ENCODE measurements at regions not wholly inside any gene's neighbourhood (a gene's known extent, or its start where the extent isn't known, plus 50 kb on each side); places are given as distances from the start of the nearest gene placed in this dataset.
"Not testable (repeated sequence)": the region's sequence is repeated elsewhere in the genome, so short reads cannot be mapped to it uniquely, and the experiment has no call there.

GRCh38 chr20:56755201-56755600 lies 126.1 kb downstream of the TFAP2C start:
- Histone ChIP-seq H3K79me1 (ENCODE audit: low read length) (peaks cover 6% of the 10 kb centered on the region), H3K9me3 (ENCODE audit: insufficient read depth, low read depth, low read length) (peaks cover 2% of the 10 kb centered on the region), H3K4me2 (ENCODE audit: low read length) (no peak overlapping the region), H2BK120ac (ENCODE audit: insufficient read depth, low read length, poor library complexity) (no peak overlapping the region), H2BK5ac (ENCODE audit: low read depth, low read length, poor library complexity) (no peak overlapping the region), H3K18ac (ENCODE audit: low read length) (no peak overlapping the region), H3K9ac (ENCODE audit: low read length) (no peak overlapping the region), H4K8ac (ENCODE audit: low read depth, low read length) (no peak overlapping the region), H3K4ac (ENCODE audit: low read depth, low read length) (no peak overlapping the region), H3K14ac (ENCODE audit: low read length) (no peak overlapping the region), H3K23ac (ENCODE audit: low read length) (no peak overlapping the region), H4K91ac (ENCODE audit: low read depth, low read length) (no peak overlapping the region), H3K4me1 (ENCODE audit: control insufficient read depth in 1 of 2, insufficient read depth in 2 of 2, low read length in 2 of 2) (no peaks in the 10 kb centered on the region), H2AFZ (ENCODE audit: insufficient read depth, low read length, poor library complexity) (no peak overlapping the region), H3K79me2 (ENCODE audit: control insufficient read depth, insufficient read depth, low read length, poor library complexity) (no peaks in the 10 kb centered on the region), H4K12ac (ENCODE audit: low read depth, low read length) (no peak overlapping the region), H2AK5ac (ENCODE audit: low read length) (no peak overlapping the region), H2BK12ac (ENCODE audit: low read length) (no peak overlapping the region), H3K36me3 (ENCODE audit: control insufficient read depth in 1 of 2, insufficient read depth in 2 of 2, low read length in 2 of 2) (no peaks in the 10 kb centered on the region), H3K27ac (ENCODE audit: low read depth, low read length) (no peak overlapping the region), H3K27me3 (ENCODE audit: insufficient read depth, low read length) (no peaks in the 10 kb centered on the region), H3K4me3 (ENCODE audit: low read depth, low read length) (no peak overlapping the region)
- no CpG with 5 or more reads among the region's 3 CpGs for WGBS (ENCODE audit: extremely low coverage, insufficient coverage, insufficient read length)
- DNase-seq: peak; percentile 22 to 55

GRCh38 chr20:56756658-56757057 lies 127.6 kb downstream of the TFAP2C start:
- not testable (repeated sequence) for H3K4me2 ChIP-seq (ENCODE audit: low read length); H3K18ac ChIP-seq (ENCODE audit: low read length); H4K8ac ChIP-seq (ENCODE audit: low read depth, low read length); H3K4me1 ChIP-seq (ENCODE audit: control insufficient read depth in 1 of 2, insufficient read depth in 2 of 2, low read length in 2 of 2); H3K79me2 ChIP-seq (ENCODE audit: control insufficient read depth, insufficient read depth, low read length, poor library complexity); H3K9me3 ChIP-seq (ENCODE audit: insufficient read depth, low read depth, low read length); H4K91ac ChIP-seq (ENCODE audit: low read depth, low read length); H2BK12ac ChIP-seq (ENCODE audit: low read length); H3K79me1 ChIP-seq (ENCODE audit: low read length); H2BK120ac ChIP-seq (ENCODE audit: insufficient read depth, low read length, poor library complexity); H3K36me3 ChIP-seq (ENCODE audit: control insufficient read depth in 1 of 2, insufficient read depth in 2 of 2, low read length in 2 of 2); H3K27ac ChIP-seq (ENCODE audit: low read depth, low read length); H3K27me3 ChIP-seq (ENCODE audit: insufficient read depth, low read length); H3K9ac ChIP-seq (ENCODE audit: low read length); H2AK5ac ChIP-seq (ENCODE audit: low read length); H3K4ac ChIP-seq (ENCODE audit: low read depth, low read length); H3K14ac ChIP-seq (ENCODE audit: low read length); H4K12ac ChIP-seq (ENCODE audit: low read depth, low read length); H2AFZ ChIP-seq (ENCODE audit: insufficient read depth, low read length, poor library complexity); H3K23ac ChIP-seq (ENCODE audit: low read length); H2BK5ac ChIP-seq (ENCODE audit: low read depth, low read length, poor library complexity); H3K4me3 ChIP-seq (ENCODE audit: low read depth, low read length)
- no CpG with 5 or more reads among the region's 5 CpGs for WGBS (ENCODE audit: extremely low coverage, insufficient coverage, insufficient read length)
- peak; percentile 58 to 76 for DNase-seq

- Histone ChIP-seq H3K27ac (ENCODE audit: low read depth, low read length) (no peak overlapping the region), H3K4me1 (ENCODE audit: control insufficient read depth in 1 of 2, insufficient read depth in 2 of 2, low read length in 2 of 2) (no peaks in the 10 kb centered on the region), H3K14ac (ENCODE audit: low read length) (no peak overlapping the region), H3K9me3 (ENCODE audit: insufficient read depth, low read depth, low read length) (peaks cover 2% of the 10 kb centered on the region), H3K9ac (ENCODE audit: low read length) (no peak overlapping the region), H3K27me3 (ENCODE audit: insufficient read depth, low read length) (no peaks in the 10 kb centered on the region), H3K18ac (ENCODE audit: low read length) (no peak overlapping the region), H4K12ac (ENCODE audit: low read depth, low read length) (no peak overlapping the region), H2BK120ac (ENCODE audit: insufficient read depth, low read length, poor library complexity) (no peak overlapping the region), H2AK5ac (ENCODE audit: low read length) (no peak overlapping the region), H4K8ac (ENCODE audit: low read depth, low read length) (no peak overlapping the region), H3K4me2 (ENCODE audit: low read length) (no peak overlapping the region), H3K4me3 (ENCODE audit: low read depth, low read length) (no peak overlapping the region), H2AFZ (ENCODE audit: insufficient read depth, low read length, poor library complexity) (no peak overlapping the region), H3K79me1 (ENCODE audit: low read length) (peaks cover 3% of the 10 kb centered on the region), H3K36me3 (ENCODE audit: control insufficient read depth in 1 of 2, insufficient read depth in 2 of 2, low read length in 2 of 2) (no peaks in the 10 kb centered on the region), H3K79me2 (ENCODE audit: control insufficient read depth, insufficient read depth, low read length, poor library complexity) (no peaks in the 10 kb centered on the region), H3K4ac (ENCODE audit: low read depth, low read length) (no peak overlapping the region), H3K23ac (ENCODE audit: low read length) (no peak overlapping the region), H2BK5ac (ENCODE audit: low read depth, low read length, poor library complexity) (no peak overlapping the region), H4K91ac (ENCODE audit: low read depth, low read length) (no peak overlapping the region), H2BK12ac (ENCODE audit: low read length) (no peak overlapping the region)
- no CpG with 5 or more reads among the region's 3 CpGs for WGBS (ENCODE audit: extremely low coverage, insufficient coverage, insufficient read length)
- no peak for DNase-seq
Measured at GRCh38 chr20:56758706-56759105, 129.6 kb downstream of the TFAP2C start.

GRCh38 chr20:56759741-56760278 lies 130.7 kb downstream of the TFAP2C start:
- H3K79me2 ChIP-seq (ENCODE audit: control insufficient read depth, insufficient read depth, low read length, poor library complexity): no peaks in the 10 kb centered on the region
- H3K27me3 ChIP-seq (ENCODE audit: insufficient read depth, low read length): no peaks in the 10 kb centered on the region
- no peak overlapping the region for H3K4me2 ChIP-seq (ENCODE audit: low read length)
- H3K27ac ChIP-seq (ENCODE audit: low read depth, low read length): no peak overlapping the region
- no peak overlapping the region for H2BK5ac ChIP-seq (ENCODE audit: low read depth, low read length, poor library complexity)
- no peak overlapping the region for H2AFZ ChIP-seq (ENCODE audit: insufficient read depth, low read length, poor library complexity)
- H3K18ac ChIP-seq (ENCODE audit: low read length): no peak overlapping the region
- DNase-seq: no peak
- peaks cover 2% of the 10 kb centered on the region for H3K9me3 ChIP-seq (ENCODE audit: insufficient read depth, low read depth, low read length)
- no peak overlapping the region for H2BK120ac ChIP-seq (ENCODE audit: insufficient read depth, low read length, poor library complexity)
- no peak overlapping the region for H3K4ac ChIP-seq (ENCODE audit: low read depth, low read length)
- H3K14ac ChIP-seq (ENCODE audit: low read length): no peak overlapping the region
- no peak overlapping the region for H3K4me3 ChIP-seq (ENCODE audit: low read depth, low read length)
- H3K23ac ChIP-seq (ENCODE audit: low read length): no peak overlapping the region
- H4K91ac ChIP-seq (ENCODE audit: low read depth, low read length): no peak overlapping the region
- H4K12ac ChIP-seq (ENCODE audit: low read depth, low read length): no peak overlapping the region
- H2BK12ac ChIP-seq (ENCODE audit: low read length): no peak overlapping the region
- H3K4me1 ChIP-seq (ENCODE audit: control insufficient read depth in 1 of 2, insufficient read depth in 2 of 2, low read length in 2 of 2): no peaks in the 10 kb centered on the region
- no peaks in the 10 kb centered on the region for H3K79me1 ChIP-seq (ENCODE audit: low read length)
- no peak overlapping the region for H3K9ac ChIP-seq (ENCODE audit: low read length)
- WGBS (ENCODE audit: extremely low coverage, insufficient coverage, insufficient read length): no CpG with 5 or more reads among the region's 8 CpGs
- H2AK5ac ChIP-seq (ENCODE audit: low read length): no peak overlapping the region
- H4K8ac ChIP-seq (ENCODE audit: low read depth, low read length): no peak overlapping the region
- H3K36me3 ChIP-seq (ENCODE audit: control insufficient read depth in 1 of 2, insufficient read depth in 2 of 2, low read length in 2 of 2): no peaks in the 10 kb centered on the region
